ENCODE measurements at regions not wholly inside any gene's neighbourhood (a gene's known extent, or its start where the extent isn't known, plus 50 kb on each side); places are given as distances from the start of the nearest gene placed in this dataset.

- TF ChIP-seq PATZ1 (CRISPR knock-in tag; IDR thresholded peaks at IDR 0.05; ENCODE audit: borderline replicate concordance) (no peak), SNAI2 (CRISPR knock-in tag; IDR thresholded peaks at IDR 0.05) (no peak), RARB (CRISPR knock-in tag; IDR thresholded peaks at IDR 0.05) (no peak)
These were observed 136.9 kb downstream of the BTBD3 start (continued) for GRCh38 chr20:12054556-12054955.

GRCh38 chr20:12055161-12055560 lies 137.5 kb downstream of the BTBD3 start:
- TF ChIP-seq TSHZ2 (CRISPR knock-in tag; IDR thresholded peaks at IDR 0.05) (no peak), ZNF565 (CRISPR knock-in tag; conservative IDR thresholded peaks at IDR 0.05; ENCODE audit: low read depth) (no peak), POU6F1 (CRISPR knock-in tag; IDR thresholded peaks at IDR 0.05; ENCODE audit: borderline replicate concordance, low read depth) (no peak), PPARA (CRISPR knock-in tag; IDR thresholded peaks at IDR 0.05; ENCODE audit: borderline replicate concordance) (no peak), SNAI2 (CRISPR knock-in tag; IDR thresholded peaks at IDR 0.05) (no peak), CREB5 (CRISPR knock-in tag; IDR thresholded peaks at IDR 0.05; ENCODE audit: low read depth) (no peak), BACH2 (CRISPR knock-in tag; IDR thresholded peaks at IDR 0.05; ENCODE audit: borderline replicate concordance) (no peak), ZNF70 (CRISPR knock-in tag; IDR thresholded peaks at IDR 0.05) (no peak), ESRRG (CRISPR knock-in tag; IDR thresholded peaks at IDR 0.05) (no peak), GLIS3 (CRISPR knock-in tag; IDR thresholded peaks at IDR 0.05) (no peak), PATZ1 (CRISPR knock-in tag; IDR thresholded peaks at IDR 0.05; ENCODE audit: borderline replicate concordance) (no peak), ISL1 (CRISPR knock-in tag; IDR thresholded peaks at IDR 0.05) (no peak), ZC3H10 (CRISPR knock-in tag; IDR thresholded peaks at IDR 0.05) (no peak), CSRNP3 (CRISPR knock-in tag; IDR thresholded peaks at IDR 0.05) (no peak), ZFP30 (CRISPR knock-in tag; IDR thresholded peaks at IDR 0.05) (no peak), ZNF8 (CRISPR knock-in tag; IDR thresholded peaks at IDR 0.05) (no peak), OSR1 (CRISPR knock-in tag; IDR thresholded peaks at IDR 0.05) (no peak), ZFP3 (CRISPR knock-in tag; IDR thresholded peaks at IDR 0.05) (no peak)
- ATAC-seq, result no peak

- TF ChIP-seq POU6F1 (CRISPR knock-in tag; IDR thresholded peaks at IDR 0.05; ENCODE audit: borderline replicate concordance, low read depth), result no peak
- no peak for TF ChIP-seq ZNF8 (CRISPR knock-in tag; IDR thresholded peaks at IDR 0.05)
- no peak for TF ChIP-seq GLIS3 (CRISPR knock-in tag; IDR thresholded peaks at IDR 0.05)
- TF ChIP-seq ZC3H10 (CRISPR knock-in tag; IDR thresholded peaks at IDR 0.05), result no peak
- TF ChIP-seq ZFP30 (CRISPR knock-in tag; IDR thresholded peaks at IDR 0.05), result no peak
- no peak for TF ChIP-seq TOX (CRISPR knock-in tag; IDR thresholded peaks at IDR 0.05; ENCODE audit: borderline replicate concordance)
- no peak for TF ChIP-seq BACH2 (CRISPR knock-in tag; IDR thresholded peaks at IDR 0.05; ENCODE audit: borderline replicate concordance)
- ATAC-seq, result no peak
These were observed 139.1 kb downstream of the BTBD3 start for GRCh38 chr20:12056839-12057238.
